ENCODE measurements at regions not wholly inside any gene's neighbourhood (a gene's known extent, or its start where the extent isn't known, plus 50 kb on each side); places are given as distances from the start of the nearest gene placed in this dataset.

- Mint-ChIP-seq H3K4me1 (no peaks in the 10 kb centered on the region), H3K27me3 (ENCODE audit: low read depth) (no peaks in the 10 kb centered on the region), H3K27ac (no peak overlapping the region), H3K36me3 (peaks cover 34% of the 10 kb centered on the region), H3K9me3 (peaks cover 30% of the 10 kb centered on the region), H3K4me3 (no peak overlapping the region)
- TF ChIP-seq, protein P1, sequence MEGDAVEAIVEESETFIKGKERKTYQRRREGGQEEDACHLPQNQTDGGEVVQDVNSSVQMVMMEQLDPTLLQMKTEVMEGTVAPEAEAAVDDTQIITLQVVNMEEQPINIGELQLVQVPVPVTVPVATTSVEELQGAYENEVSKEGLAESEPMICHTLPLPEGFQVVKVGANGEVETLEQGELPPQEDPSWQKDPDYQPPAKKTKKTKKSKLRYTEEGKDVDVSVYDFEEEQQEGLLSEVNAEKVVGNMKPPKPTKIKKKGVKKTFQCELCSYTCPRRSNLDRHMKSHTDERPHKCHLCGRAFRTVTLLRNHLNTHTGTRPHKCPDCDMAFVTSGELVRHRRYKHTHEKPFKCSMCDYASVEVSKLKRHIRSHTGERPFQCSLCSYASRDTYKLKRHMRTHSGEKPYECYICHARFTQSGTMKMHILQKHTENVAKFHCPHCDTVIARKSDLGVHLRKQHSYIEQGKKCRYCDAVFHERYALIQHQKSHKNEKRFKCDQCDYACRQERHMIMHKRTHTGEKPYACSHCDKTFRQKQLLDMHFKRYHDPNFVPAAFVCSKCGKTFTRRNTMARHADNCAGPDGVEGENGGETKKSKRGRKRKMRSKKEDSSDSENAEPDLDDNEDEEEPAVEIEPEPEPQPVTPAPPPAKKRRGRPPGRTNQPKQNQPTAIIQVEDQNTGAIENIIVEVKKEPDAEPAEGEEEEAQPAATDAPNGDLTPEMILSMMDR (IDR thresholded peaks at IDR 0.05; ENCODE audit: unreplicated experiment) = no peak
- no peak for DNase-seq (ENCODE audit: low spot score in 2 of 2, unreplicated experiment in 2 of 2)
Observed at GRCh38 chr12:124242529-124243065, 52.3 kb upstream of the RFLNA start.

GRCh38 chr12:124243936-124244335 is 51.0 kb upstream of the RFLNA start:
- no peaks in the 10 kb centered on the region for H3K27me3 Mint-ChIP-seq (ENCODE audit: low read depth)
- TF ChIP-seq, protein P1 (IDR thresholded peaks at IDR 0.05; ENCODE audit: unreplicated experiment) = no peak
- H3K27ac Mint-ChIP-seq = no peak overlapping the region

More at GRCh38 chr12:124243936-124244335, 51.0 kb upstream of the RFLNA start:
- H3K36me3 Mint-ChIP-seq = peaks cover 34% of the 10 kb centered on the region
- H3K4me1 Mint-ChIP-seq = peaks cover 5% of the 10 kb centered on the region
- H3K9me3 Mint-ChIP-seq = peaks cover 30% of the 10 kb centered on the region
- H3K4me3 Mint-ChIP-seq = no peak overlapping the region
- no peak for DNase-seq (ENCODE audit: low spot score in 2 of 2, unreplicated experiment in 2 of 2)

All from mesothelial cell of epicardium (in vitro differentiated cells).